Ishikawa (cell line): ENCODE measurements at regions not wholly inside any gene's neighbourhood (a gene's known extent, or its start where the extent isn't known, plus 50 kb on each side); places are given as distances from the start of the nearest gene placed in this dataset.

Experiments
- CEBPB ChIP-seq: IDR thresholded peaks from 2 replicates; pipeline ENCODE4 v1.6.1; 2012
- EGR1 ChIP-seq: IDR thresholded peaks from 2 replicates; pipeline ENCODE4 v1.6.1; 2012
- EP300 ChIP-seq: IDR thresholded peaks from 2 replicates; pipeline ENCODE4 v1.6.1; 2012; ENCODE audit warnings: borderline replicate concordance
- FOXM1 ChIP-seq: IDR thresholded peaks from 2 replicates; pipeline ENCODE4 v1.6.1; 2012; ENCODE audit warnings: low read depth, borderline replicate concordance
- NFIC ChIP-seq: IDR thresholded peaks from 2 replicates; pipeline ENCODE4 v1.6.1; 2012
- RAD21 ChIP-seq: IDR thresholded peaks from 2 replicates; pipeline ENCODE4 v1.6.1; 2012; ENCODE audit warnings: low read depth
- TAF1 ChIP-seq: IDR thresholded peaks from 2 replicates; pipeline ENCODE4 v1.6.1; 2012; ENCODE audit warnings: low read depth, mild to moderate bottlenecking
- TEAD4 ChIP-seq: IDR thresholded peaks from 2 replicates; pipeline ENCODE4 v1.6.1; 2012
- YY1 ChIP-seq: IDR thresholded peaks from 2 replicates; pipeline ENCODE4 v1.6.1; 2012; ENCODE audit warnings: low read depth
- ZBTB7A ChIP-seq: IDR thresholded peaks from 2 replicates; pipeline ENCODE4 v1.6.1; 2012; ENCODE audit warnings: low read depth
- TF ChIP-seq, protein P1 (sequence below): IDR thresholded peaks from 2 replicates; pipeline ENCODE4 v1.6.1; 2012; ENCODE audit warnings: low read depth, mild to moderate bottlenecking
- TF ChIP-seq, protein P2 (sequence below): IDR thresholded peaks from 2 replicates; pipeline ENCODE4 v1.6.1; 2012
- TF ChIP-seq, protein P3 (sequence below): IDR thresholded peaks from 2 replicates; pipeline ENCODE4 v1.6.1; 2012

DNA sequence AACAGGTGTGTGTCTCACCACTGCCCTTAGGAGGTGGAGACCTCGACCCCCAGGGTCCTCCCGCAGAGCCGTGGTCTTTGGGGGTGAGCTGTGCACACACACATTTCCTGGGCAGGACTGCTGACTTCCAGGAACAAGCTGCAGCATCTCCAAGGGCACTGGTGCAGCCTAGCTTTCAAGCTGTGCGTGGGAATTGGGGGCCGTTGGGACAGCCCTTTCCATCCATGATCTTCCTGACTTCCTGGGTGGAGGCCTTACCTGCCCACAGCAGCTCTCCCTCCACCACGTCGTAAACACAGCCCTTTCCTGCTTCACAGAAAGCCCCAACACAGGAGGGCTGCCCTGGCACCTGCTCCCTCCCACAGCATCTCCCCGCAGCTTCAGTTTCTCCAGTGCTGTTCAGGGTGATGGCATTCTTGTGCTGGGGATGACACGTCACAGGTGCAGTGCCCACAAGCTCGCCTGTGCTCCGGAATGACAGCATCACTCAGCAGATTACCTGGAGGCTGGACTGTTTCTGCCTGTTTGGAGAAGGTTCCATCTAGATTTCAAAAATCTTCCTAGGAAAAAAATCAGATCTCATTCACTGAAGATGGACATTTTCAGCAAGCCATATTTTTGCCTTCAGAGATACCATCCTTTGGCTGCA is 208.0 kb upstream of the PPP2R2D start:
- no peak for TF ChIP-seq FOXM1
- no peak for TF ChIP-seq ZBTB7A
- TF ChIP-seq NFIC = no peak
- TF ChIP-seq EGR1 = no peak
- TF ChIP-seq TAF1 = no peak
- TF ChIP-seq, protein P1, sequence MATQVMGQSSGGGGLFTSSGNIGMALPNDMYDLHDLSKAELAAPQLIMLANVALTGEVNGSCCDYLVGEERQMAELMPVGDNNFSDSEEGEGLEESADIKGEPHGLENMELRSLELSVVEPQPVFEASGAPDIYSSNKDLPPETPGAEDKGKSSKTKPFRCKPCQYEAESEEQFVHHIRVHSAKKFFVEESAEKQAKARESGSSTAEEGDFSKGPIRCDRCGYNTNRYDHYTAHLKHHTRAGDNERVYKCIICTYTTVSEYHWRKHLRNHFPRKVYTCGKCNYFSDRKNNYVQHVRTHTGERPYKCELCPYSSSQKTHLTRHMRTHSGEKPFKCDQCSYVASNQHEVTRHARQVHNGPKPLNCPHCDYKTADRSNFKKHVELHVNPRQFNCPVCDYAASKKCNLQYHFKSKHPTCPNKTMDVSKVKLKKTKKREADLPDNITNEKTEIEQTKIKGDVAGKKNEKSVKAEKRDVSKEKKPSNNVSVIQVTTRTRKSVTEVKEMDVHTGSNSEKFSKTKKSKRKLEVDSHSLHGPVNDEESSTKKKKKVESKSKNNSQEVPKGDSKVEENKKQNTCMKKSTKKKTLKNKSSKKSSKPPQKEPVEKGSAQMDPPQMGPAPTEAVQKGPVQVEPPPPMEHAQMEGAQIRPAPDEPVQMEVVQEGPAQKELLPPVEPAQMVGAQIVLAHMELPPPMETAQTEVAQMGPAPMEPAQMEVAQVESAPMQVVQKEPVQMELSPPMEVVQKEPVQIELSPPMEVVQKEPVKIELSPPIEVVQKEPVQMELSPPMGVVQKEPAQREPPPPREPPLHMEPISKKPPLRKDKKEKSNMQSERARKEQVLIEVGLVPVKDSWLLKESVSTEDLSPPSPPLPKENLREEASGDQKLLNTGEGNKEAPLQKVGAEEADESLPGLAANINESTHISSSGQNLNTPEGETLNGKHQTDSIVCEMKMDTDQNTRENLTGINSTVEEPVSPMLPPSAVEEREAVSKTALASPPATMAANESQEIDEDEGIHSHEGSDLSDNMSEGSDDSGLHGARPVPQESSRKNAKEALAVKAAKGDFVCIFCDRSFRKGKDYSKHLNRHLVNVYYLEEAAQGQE = no peak
- no peak for TF ChIP-seq EP300
- TF ChIP-seq RAD21 = no peak

DNA sequence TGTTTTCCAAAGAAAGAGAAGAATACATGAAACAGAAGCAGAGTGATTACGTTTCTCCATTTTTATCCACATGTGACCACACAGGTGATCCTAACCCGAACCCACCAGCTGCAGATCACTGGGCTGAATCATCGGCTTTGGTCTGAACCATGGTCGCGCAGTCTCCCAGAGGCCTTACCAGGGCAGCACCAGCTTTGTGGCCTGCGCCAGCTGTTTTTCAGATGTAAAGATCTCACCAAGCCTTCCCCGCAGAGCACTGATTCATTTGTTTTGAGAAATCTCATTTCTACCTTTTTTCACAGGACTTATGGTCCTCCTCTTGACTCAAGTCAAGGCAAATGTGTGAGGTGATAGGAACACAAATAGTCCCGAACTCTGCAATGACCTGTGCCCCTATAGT is 207.0 kb upstream of the PPP2R2D start:
- no peak for TF ChIP-seq FOXM1
- TF ChIP-seq CEBPB = no peak
- no peak for TF ChIP-seq RAD21

DNA sequence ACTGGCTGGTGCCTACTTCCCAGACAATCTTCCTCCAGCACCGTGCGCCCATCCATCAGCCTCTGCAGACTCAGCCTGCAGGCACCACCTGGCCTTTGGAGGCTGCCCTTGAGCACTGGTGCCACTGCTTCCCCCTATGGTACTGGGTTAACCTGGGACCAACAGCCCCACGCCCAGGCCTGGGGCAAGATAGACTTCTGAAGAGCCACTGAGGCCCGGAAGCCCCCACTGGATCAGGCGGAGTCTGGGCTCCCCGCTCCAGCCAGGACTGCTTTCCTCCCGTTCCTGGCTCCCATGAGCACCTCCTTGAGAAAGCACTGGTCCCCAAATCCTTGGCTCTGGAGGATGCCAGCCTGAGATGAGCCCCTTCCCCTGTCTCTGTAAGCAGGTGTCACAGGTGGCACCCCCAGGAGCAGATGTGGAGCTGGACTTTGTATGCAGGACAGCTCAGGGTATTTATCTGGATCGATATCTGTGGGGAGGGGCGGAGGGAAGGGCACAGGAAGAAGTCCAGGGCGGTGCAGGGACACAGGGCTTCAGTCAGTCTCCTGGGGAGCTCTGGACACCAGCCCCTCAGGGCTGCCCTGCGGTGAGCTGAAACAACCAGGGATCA is 206.5 kb upstream of the PPP2R2D start:
- TF ChIP-seq CEBPB (no peak), ZBTB7A (no peak), RAD21 (no peak), EP300 (no peak), NFIC (no peak), YY1 (no peak)
- TF ChIP-seq, protein P1 = no peak
- TF ChIP-seq, protein P2, sequence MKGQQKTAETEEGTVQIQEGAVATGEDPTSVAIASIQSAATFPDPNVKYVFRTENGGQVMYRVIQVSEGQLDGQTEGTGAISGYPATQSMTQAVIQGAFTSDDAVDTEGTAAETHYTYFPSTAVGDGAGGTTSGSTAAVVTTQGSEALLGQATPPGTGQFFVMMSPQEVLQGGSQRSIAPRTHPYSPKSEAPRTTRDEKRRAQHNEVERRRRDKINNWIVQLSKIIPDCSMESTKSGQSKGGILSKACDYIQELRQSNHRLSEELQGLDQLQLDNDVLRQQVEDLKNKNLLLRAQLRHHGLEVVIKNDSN = no peak
- TF ChIP-seq, protein P3, sequence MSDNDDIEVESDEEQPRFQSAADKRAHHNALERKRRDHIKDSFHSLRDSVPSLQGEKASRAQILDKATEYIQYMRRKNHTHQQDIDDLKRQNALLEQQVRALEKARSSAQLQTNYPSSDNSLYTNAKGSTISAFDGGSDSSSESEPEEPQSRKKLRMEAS = no peak

DNA sequence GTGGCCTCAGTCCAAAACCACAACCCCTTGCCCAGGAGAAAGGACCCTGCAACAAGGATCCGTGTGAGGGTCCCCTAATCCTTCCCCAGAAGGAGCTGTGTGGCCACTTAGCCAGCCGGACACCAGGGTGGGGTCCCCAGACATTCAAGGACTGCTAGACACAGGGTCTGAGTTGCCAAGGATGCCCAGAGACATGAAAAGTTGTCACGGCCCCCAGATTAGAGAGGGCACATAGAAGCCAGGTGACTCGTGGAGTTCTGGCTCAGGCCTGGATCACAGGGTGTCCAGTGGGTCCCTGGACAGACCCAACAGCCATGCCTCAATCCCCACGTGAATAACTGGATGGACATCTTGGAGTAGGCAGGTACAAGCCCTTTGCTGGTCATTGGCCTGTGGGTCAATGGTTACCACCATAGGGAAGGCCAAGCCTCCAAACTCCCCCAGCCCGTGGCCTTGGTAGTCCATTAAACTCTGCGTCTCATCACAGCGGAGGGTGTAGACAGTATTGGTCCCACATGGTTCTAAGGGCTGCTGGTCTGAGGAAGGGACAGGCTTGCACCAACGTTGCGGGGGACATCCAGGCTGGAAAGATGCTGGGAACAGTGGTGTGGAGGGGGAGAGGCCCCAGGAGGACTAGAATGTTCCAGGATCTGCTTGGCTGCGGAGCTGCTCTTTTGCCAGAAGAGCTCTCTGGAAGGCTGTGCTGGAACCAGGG is 205.9 kb upstream of the PPP2R2D start:
- no peak for TF ChIP-seq NFIC
- no peak for TF ChIP-seq YY1
- TF ChIP-seq TAF1 = no peak
- TF ChIP-seq TEAD4 = no peak
- TF ChIP-seq, protein P1 = no peak

DNA sequence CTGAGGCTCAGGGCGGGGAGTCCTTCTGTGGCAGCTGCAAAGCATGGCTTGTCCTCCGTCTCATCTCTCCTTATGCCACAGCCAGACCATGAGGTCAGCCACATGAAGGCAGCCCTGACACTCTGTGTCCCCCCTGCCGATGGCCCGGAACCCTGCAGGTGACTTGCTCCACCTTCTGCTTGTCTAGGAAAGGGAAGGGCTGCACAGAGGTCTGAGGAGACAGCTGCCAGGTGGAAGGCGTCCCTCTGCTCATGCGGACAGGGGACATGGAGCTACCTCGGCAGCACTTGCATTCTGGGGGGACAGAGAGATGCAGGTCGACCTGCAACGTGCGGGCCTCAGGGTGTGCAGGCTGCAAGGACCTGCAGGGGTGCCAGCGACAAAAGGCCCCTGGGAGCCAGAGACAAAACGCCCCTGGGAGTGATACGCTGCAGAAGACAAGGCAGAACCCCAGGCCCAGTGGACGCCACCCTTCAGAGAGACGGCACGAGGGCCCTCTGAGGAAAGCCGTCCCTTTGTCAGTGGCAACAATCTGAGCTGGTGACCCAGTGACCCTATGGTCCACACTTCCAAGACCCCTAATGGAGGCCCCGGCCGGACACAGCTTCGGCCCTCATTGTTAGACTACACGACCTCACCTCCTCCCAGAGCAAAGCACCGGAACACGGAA is 205.2 kb upstream of the PPP2R2D start:
- TF ChIP-seq, protein P3 = no peak
- TF ChIP-seq, protein P2 = no peak
- TF ChIP-seq CEBPB (no peak), FOXM1 (no peak)
